ENCODE measurements at regions not wholly inside any gene's neighbourhood (a gene's known extent, or its start where the extent isn't known, plus 50 kb on each side); places are given as distances from the start of the nearest gene placed in this dataset.

GRCh38 chr4:19278665-19279064 is 973.0 kb upstream of the SLIT2 start:
- no TSS peak for BruUV-seq (replicated peaks)
- H3K9me3 ChIP-seq (ENCODE audit: low read length) = peaks cover 86% of the 10 kb centered on the region
- no peaks in the 10 kb centered on the region for H3K36me3 ChIP-seq (replicated peaks in 1 of 2; ENCODE audit: control insufficient read depth in 1 of 2, insufficient read depth in 2 of 2, low read length in 2 of 2)
- intact Hi-C loops (cut with micrococcal nuclease; ENCODE audit: unreplicated experiment) (no loop called here), in situ Hi-C loops (cut with HindIII; ENCODE audit: extremely low pct_ligation_motif_present, low pct_unique_long_range_greater_than_20kb) (no loop called here)
- H4K20me1 ChIP-seq (ENCODE audit: insufficient read depth, low read length) = no peaks in the 10 kb centered on the region
- 0% methylated on average over 1 of the region's 1 CpG for WGBS (ENCODE audit: low lambda C conversion rate)
- no peak for ATAC-seq
- no peak overlapping the region for H3K4me3 ChIP-seq (replicated peaks in 1 of 3; ENCODE audit: insufficient read depth in 1 of 3, low read depth in 2 of 3, low read length in 3 of 3)
- ChIA-PET CTCF (ENCODE audit: low intra/inter-chr PET ratio, low total read pairs) (no interaction called here), POLR2A (no interaction called here)
- TF ChIP-seq ADNP (CRISPR knock-in tag; IDR thresholded peaks at IDR 0.05) = no peak
- no peak for TF ChIP-seq ZNF850 (CRISPR knock-in tag; conservative IDR thresholded peaks at IDR 0.05)
- TF ChIP-seq ELF3 (CRISPR knock-in tag; IDR thresholded peaks at IDR 0.05) = no peak
- no peak for TF ChIP-seq ZNF549 (CRISPR knock-in tag; IDR thresholded peaks at IDR 0.05)
- TF ChIP-seq DNMT1 (CRISPR knock-in tag; IDR thresholded peaks at IDR 0.05) = no peak
- no peak for TF ChIP-seq NFE2L2 (IDR thresholded peaks at IDR 0.05; ENCODE audit: low read length)
- no peak for TF ChIP-seq ZFP37 (CRISPR knock-in tag; IDR thresholded peaks at IDR 0.05; ENCODE audit: borderline replicate concordance)
- no peak for TF ChIP-seq ZNF337 (CRISPR knock-in tag; IDR thresholded peaks at IDR 0.05; ENCODE audit: borderline replicate concordance, low read depth)
- no peak for TF ChIP-seq PHF8 (CRISPR knock-in tag; IDR thresholded peaks at IDR 0.05)
- TF ChIP-seq ZNF609 (CRISPR knock-in tag; IDR thresholded peaks at IDR 0.05; ENCODE audit: borderline replicate concordance) = no peak
- TF ChIP-seq SNAI1 (CRISPR knock-in tag; IDR thresholded peaks at IDR 0.05; ENCODE audit: borderline replicate concordance) = no peak
- TF ChIP-seq SRY (CRISPR knock-in tag; IDR thresholded peaks at IDR 0.05) = no peak
- TF ChIP-seq HES4 (CRISPR knock-in tag; IDR thresholded peaks at IDR 0.05; ENCODE audit: borderline replicate concordance) = no peak
- no peak for TF ChIP-seq ZNF225 (CRISPR knock-in tag; IDR thresholded peaks at IDR 0.05)
- no peak for TF ChIP-seq ZNF263 (CRISPR knock-in tag; IDR thresholded peaks at IDR 0.05)
- no peak for DNase-seq (ENCODE audit: low spot score)
- no peak overlapping the region for H3K9ac ChIP-seq (ENCODE audit: insufficient read depth, low read depth, low read length)
- no peak overlapping the region for H3K4me2 ChIP-seq (ENCODE audit: low read depth, low read length)
- H3K27ac ChIP-seq (ENCODE audit: extremely low read length, insufficient read depth, low read length) = no peak overlapping the region
- no peaks in the 10 kb centered on the region for H3K4me1 ChIP-seq (ENCODE audit: insufficient read depth, low read length)
- H3K79me2 ChIP-seq (ENCODE audit: insufficient read depth, low read length) = no peaks in the 10 kb centered on the region
- H3K27me3 ChIP-seq (ENCODE audit: control insufficient read depth in 1 of 2, insufficient read depth in 2 of 2, low read length in 2 of 2) = no peaks in the 10 kb centered on the region; a peak in 1 of 5 replicates
- H2AFZ ChIP-seq (ENCODE audit: low read length) = no peak overlapping the region
- FAIRE-seq = no peak

Measured in HepG2 (cell line).